ENCODE measurements at regions not wholly inside any gene's neighbourhood (a gene's known extent, or its start where the extent isn't known, plus 50 kb on each side); places are given as distances from the start of the nearest gene placed in this dataset.
A peak's percentile ranks its signal among the peaks of the same experiment; 100 is the strongest.
"Not testable (repeated sequence)": the region's sequence is repeated elsewhere in the genome, so short reads cannot be mapped to it uniquely, and the experiment has no call there.

DNA sequence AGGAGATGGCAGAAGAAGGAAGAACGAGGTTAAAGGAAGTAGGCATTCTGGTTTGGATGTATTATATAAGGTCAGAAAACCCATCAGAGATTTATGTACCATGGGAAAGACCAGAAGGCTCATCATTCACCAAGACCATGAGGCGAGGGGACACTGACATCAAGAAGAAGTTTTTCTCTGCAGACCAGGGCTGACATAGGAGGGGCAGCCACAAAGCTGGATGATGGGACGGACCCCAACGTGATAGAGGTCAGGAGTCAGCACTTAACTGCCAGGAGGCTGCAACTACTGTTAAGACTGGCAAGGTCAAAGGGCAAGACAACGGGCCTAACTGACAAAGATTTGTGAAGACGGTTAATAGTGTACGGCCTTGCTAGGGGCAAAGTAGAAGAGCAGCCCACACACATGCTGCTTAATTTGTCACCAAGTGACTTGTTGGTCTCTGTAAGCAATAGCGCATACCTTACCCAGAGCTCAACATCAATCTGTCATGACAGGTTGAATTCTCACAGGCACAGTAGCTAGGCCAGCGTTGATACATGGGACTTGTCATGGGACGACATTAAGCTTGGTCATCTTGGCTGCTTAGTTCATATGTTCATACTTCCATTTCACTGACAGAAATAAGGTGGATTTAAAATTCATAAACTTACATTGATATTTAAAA lies 579.7 kb upstream of the CDH10 start:
- no peak for DNase-seq (ENCODE audit: low read depth, low spot score)

DNA sequence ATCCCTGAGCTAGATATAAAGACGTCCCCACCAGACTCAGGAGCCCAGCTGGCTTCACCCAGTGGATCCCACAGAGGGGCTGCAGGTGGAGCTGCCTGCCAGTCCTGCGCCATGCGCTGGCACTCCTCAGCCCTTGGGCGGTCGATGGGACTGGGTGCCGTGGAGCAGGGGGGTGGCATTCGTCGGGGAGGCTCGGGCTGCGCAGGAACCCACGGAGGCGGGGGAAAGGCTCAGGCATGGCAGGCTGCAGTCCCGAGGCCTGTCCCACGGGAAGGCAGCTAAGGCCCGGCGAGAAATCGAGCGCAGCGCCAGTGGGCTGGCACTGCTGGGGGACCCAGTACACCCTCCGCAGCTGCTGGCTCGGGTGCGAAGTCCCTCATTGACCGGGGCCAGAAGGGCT lies 555.1 kb upstream of the CDH10 start:
- not testable (repeated sequence) for DNase-seq (ENCODE audit: low read depth, low spot score)

DNA sequence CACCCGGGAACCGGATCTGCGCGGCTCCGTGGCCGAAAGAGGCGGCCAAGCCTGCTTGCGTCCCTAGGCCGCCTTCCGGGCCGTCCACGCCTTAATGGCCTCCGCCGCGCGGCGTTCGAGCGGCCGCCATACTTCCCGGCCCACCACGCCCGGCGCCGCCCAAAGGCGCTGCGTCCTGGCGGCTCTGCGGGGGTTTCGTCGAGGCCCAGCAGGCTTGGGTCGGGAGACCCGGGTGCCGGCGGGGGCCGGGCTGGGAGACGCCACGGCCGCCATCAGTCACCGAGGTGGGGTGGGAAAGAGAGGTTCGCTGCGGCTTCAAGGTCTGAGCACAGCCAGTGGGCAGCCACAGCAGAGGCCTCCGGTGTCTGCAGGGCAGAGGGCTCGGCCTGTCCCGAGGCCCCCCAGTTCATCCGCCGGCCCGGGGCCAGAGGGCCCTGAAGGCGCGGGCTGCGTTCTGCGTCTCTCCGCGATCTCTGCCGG lies 545.8 kb upstream of the CDH10 start:
- DNase-seq (ENCODE audit: low read depth, low spot score) = no peak

DNA sequence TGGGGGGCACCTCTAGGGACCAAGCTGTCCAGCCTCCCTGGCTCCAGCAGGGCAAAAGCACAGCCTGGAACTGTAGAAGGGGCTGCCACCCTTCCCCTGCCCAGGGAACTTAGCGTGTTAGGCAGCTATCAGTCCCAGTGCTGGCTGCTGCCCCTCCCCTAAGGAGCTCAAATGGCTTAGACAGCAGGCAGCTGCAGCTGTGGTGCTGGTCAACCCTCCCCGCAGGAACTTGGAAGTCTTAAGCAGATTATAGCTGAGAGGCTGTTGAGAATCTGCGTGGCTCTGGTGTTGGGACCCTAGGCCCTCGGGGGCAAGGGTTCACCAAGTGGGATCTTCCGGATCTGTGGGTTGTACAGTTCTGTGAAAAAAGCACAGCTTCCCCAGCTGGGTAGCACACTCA lies 536.5 kb upstream of the CDH10 start:
- DNase-seq (ENCODE audit: low read depth, low spot score) = no peak

DNA sequence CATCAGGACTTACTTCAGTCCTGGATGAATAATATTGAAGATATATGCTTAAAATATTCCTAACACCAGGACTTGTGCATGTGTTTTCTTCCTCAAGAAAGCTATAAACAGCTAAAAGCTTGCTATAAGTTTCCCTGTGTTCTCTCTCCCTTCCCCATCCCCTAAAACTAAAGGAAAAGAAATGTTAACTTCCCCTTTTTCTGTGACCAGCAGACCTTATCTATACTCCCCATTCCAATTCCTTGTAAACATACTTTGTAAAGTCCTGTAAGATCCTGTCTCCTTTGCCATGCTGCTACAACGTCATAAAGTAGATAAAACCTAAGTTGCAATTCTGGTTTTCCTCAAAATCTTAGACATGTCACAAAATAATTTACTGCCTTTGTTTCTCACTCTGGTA lies 517.8 kb upstream of the CDH10 start:
- DNase-seq (ENCODE audit: low read depth, low spot score) = not testable (repeated sequence)

DNA sequence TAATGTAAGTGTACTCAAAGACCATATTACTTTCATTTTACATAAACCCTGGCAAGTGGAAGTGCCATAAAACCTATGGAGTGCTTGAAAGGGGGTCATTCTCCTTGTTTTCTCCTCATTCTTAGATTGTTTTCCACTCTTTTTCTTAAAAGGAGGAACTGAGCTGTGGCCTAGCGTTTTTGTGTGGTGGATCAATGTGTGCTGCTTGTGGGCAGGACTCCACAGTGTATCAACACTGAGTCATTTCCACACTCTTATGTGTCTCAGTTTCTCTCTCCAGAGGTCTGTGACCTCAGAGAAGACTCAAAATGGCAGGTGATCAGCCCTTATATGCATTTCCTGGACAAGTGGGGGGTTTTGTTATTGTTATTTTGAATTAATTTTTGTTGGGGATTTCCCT lies 516.1 kb upstream of the CDH10 start:
- DNase-seq (ENCODE audit: low read depth, low spot score) = no peak

DNA sequence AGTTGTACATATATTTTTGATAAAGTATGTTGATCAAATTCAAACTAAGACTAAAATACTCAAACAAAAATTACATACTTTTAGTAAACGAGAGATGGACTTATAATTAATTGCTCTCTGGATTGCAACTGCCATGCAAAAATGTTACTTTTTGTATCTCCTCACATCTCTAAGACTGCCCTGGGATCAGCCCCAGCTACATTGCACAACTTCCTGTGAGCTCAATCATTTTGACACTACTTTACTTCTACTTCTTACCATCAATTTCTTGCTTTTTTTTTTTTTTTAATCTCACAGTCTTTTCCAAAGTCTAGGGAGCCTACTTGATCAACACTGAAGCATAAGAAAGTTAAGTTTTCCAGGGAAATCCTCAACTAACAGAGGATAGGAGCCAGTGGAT lies 506.0 kb upstream of the CDH10 start:
- no peak for DNase-seq (ENCODE audit: low read depth, low spot score)

DNA sequence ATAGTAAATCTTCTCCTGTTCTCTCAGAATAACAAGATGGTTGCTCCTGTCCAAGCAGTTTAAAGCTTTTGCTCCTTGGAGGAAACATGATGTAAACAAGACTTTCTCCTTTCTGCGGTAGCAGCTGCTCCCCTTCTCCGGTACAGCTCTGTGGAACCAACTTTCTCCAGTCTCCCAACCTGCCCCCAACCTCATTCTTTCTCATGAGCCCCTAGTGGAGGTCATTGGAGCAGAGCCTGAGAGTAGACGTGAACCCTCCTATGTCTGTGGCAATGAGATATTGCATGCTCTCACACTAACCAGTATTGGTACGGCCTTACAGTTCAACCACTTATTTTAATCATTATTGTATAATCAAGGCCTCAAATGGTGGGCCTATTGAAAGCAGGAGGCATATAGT lies 483.8 kb upstream of the CDH10 start:
- peak; percentile 25 for DNase-seq (ENCODE audit: low read depth, low spot score)

DNA sequence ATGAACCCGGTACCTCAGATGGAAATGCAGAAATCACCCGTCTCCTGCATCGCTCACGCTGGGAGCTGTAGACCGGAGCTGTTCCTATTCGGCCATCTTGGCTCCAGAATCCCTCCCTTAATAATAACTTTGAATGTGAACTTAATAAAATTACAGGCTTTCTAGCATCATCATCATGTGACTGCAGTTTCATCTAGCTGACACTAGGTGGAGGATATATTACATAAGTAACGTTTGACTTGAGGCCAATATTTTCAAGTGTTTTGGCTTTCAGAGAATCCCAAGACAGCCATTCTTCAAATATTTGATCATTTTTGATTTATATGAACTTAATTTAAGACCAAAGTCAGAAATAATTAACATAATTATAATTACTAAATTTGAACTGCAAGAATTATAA lies 474.9 kb upstream of the CDH10 start:
- no peak for DNase-seq (ENCODE audit: low read depth, low spot score)

DNA sequence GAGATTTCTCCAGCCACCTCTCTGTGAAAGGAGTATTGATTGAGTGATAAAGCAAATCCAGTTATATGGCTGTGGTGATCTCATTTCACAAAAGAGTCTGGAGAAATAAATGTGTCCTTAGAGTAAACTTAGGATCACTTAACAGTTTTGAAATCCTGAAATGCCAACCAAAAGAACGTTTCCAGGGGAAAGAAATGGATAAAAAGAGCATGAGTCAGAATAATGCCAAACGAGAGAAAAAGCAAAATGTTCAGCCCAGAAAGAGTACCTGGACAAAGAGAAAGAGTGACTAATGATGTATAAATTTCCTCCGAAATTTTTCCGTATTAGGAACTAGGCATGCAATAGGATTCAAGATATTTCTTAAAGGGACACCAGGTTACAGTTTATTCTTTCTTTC lies 463.1 kb upstream of the CDH10 start:
- DNase-seq (ENCODE audit: low read depth, low spot score) = no peak

DNA sequence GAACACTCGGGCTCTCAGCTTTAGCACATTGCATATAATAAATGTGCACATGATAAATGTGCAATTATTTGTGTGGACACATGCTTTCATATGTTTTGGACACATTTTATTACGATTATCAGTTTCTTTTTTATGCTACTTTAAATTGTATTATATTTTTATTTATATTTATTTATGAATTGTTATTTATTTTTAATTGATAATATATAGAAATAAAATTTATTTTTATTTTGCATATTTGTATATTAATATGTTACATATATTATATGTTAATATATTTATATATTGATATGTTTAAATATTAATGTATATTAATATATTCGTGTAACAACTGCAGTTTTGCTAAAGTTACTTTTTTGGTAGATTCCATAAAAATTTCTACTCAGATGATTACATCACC lies 454.8 kb upstream of the CDH10 start:
- no peak for DNase-seq (ENCODE audit: low read depth, low spot score)

DNA sequence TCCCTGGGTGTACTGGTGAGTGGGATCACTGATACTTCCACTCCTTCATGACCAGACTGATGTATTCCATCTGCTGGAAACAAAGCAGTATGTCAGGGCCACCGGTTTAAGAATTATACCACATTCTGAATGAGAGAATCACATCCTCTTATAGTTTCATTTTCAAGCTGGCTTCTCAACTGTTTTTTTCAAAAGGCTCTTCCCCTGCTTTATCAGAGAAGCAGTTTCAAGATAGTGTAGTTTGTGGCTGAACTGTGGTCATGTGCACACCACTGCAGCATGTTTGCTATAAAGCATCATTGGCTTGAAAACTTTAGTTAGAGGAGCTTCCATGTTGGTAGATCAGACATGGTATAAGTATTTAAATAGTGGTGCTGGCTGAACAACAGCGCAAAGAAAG lies 450.5 kb upstream of the CDH10 start:
- no peak for DNase-seq (ENCODE audit: low read depth, low spot score)

DNA sequence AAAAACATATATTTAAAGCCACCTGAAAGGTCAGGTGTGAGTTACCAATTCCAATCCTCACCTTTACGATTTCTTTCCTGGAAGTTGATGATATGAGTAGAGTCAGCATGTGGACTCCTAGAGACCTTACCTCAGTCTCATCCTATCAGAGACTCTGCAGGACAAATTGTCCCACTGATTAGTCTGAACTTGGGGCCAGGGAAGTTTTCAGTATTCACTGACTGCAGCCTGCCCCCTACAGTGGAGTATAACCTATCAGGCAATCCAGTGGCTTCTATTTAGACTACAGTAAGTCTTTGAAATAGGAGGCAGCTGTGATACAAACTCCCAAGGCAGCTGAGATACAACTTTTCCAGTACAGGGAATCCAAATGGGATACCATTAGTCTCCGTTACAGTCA lies 449.4 kb upstream of the CDH10 start:
- DNase-seq (ENCODE audit: low read depth, low spot score) = no peak

DNA sequence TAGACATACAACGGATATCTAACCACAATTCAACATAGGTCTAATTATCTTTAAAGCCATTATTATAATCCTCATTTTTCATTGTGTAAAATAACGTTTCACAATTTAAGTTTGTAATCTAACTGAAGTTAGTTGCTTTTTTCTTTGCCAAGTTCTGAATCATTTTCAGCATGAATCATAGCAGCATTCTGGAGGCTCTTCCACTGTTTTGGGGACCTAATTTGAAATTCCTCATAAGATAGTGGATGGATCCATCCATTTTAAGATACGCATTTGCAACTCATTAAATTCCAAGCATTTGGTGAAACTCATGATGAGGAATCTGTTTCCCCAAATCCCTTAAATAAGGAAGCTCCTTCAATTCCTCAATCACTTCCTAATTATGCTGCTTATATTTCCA lies 447.1 kb upstream of the CDH10 start:
- DNase-seq (ENCODE audit: low read depth, low spot score) = no peak

DNA sequence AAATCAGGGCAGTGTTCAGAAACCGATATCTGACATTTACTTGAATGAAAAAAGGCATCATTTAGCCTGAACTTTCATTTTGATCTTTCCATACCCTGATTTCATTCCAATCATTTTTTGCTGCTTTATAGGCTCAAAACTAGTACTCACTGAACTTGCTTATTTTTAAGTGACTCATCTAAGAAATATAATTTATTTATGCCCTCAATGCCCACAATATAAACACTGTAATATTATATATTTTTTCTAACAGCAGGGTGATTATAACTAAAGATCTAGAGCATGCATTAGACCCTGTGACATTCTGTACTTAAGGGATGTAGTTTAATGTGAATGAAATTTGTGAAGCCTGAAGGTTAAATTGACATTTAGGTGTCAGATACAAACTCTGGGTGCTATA lies 446.1 kb upstream of the CDH10 start:
- DNase-seq (ENCODE audit: low read depth, low spot score) = no peak

DNA sequence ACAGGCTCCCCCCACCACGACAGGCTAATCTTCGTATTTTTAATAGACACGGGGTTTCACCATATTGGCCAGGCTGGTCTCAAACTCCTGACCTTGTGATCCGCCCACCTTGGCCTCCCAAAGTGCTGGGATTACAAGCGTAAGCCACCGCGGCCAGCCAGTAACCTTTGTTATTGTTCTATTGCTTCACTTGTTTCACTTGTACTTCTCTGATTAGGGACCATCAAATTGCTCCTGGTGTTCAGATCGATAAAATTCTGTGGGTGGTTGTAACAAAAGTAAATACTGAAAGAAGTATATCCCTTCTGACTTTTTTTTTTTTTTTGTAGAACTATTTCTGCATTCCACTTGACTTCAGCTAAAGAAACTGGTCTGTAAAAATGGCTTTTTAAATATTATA lies 445.5 kb upstream of the CDH10 start:
- DNase-seq (ENCODE audit: low read depth, low spot score) = no peak

DNA sequence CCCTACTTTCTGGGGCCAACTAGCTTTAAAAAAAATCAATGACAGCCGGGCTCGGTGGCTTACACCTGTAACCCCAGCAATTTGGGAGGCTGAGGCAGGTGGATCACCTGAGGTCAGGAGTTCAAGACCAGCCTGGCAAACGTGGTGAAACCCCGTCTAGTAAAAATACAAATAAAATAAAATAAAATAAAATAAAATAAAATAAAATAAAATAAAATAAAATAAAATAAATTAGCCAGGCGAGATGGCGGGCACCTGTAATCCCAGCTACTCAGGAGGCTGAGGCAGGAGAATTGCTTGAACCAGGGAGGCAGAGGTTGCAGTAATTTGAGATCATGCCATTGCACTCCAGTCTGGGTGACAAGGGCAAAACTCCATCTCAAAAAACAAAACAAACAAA lies 443.9 kb upstream of the CDH10 start:
- DNase-seq (ENCODE audit: low read depth, low spot score) = not testable (repeated sequence)

DNA sequence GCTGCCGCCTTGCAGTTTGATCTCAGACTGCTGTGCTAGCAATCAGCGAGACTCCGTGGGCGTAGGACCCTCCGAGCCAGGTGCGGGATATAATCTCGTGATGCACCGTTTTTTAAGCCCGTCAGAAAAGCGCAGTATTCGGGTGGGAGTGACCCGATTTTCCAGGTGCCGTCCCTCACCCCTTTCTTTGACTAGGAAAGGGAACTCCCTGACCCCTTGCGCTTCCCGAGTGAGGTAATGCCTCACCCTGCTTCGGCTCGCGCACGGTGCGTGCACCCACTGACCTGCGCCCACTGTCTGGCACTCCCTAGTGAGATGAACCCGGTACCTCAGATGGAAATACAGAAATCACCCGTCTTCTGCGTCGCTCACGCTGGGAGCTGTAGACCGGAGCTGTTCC lies 438.5 kb upstream of the CDH10 start:
- DNase-seq (ENCODE audit: low read depth, low spot score) = not testable (repeated sequence)

DNA sequence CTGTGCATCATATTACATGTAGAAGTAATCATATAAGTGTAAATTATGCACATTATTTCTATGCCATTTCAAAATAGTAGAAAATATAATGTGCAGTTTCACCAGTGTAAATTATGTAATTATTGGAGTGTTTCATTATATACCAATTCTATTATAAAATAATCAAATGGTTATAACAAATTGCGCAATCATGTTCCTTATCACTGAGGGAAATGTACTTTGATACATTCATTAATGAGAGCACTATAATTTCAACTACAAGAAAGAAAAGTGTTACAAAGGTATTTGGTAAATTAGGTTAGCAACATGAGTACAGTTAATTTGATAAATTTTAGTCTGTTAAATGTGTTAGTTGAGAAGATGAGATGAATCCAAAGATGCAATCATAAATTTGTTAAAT lies 421.5 kb upstream of the CDH10 start:
- no peak for DNase-seq (ENCODE audit: low read depth, low spot score)

DNA sequence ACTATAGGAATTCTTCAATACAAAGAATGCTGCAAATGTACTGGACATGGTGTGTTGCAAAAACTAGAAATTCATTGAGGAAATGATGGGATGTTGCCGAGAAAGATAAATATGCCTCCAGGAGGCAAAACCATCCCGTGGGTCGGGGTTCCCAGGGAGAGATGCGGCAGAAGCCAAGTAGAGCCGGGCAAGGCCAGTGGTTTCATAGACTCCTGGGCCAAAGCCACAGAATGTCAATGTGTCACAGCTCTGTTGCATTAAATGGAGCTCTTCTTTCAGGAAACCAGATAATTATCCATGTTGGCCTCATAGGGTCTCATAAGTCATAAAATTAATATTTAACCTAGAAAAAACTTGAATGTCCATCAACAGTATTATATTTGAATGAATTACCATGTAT lies 419.5 kb upstream of the CDH10 start:
- DNase-seq (ENCODE audit: low read depth, low spot score) = no peak

DNA sequence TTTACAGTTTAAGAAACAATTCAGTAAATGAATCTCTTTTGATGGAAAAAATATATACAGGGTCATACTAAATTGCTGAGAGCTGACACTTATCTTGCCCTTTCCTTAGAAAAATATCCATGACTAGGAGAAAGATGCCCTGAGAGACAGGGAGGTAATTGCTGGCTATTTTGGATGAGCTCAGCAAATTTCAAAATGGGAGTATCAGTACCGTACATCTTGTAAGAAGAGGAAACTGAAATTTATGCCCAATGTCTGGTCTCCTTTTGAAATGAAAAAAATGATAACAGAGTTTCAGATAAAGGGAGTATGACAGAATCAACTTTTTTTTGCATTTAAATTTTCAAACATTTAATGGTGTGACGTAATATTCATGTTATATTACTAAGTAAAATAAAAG lies 415.8 kb upstream of the CDH10 start:
- DNase-seq (ENCODE audit: low read depth, low spot score) = no peak

DNA sequence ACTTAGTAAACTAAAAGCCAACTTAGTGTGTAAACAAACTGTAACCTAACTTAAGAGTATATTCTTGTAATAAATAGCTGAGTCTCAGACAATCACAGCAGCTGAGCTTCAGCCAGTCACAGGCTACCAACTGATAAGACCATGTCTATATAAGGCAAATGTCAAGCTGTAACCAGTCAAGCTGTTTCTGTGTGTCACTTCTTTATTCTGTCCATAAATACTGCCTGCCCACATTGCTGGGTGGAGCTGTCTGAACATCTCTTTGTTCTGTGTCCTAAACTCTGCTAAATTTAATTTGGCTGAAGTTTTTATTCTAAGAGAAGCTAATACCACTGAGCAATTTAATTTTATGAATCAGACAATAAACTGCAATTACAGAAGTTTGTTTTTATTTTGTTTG lies 412.1 kb upstream of the CDH10 start:
- DNase-seq (ENCODE audit: low read depth, low spot score) = no peak

DNA sequence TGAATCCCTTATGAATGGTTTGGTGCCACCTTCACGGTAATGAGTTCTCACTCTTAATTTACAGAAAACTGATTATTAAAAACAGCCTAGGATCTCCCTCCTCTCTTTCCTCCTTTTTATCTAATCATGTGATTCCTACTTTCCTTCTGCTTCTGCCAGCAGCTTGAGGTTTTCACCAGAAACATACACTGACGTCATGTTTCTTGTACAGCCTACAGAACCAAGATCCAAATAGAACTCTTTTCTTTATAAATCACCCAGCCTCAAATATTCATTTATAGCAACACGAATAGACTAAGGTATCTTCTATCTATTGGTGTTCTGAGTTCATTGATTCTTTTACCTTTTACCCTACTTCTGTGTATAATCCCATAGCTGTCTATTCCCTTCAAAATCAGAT lies 388.9 kb upstream of the CDH10 start:
- no peak for DNase-seq (ENCODE audit: low read depth, low spot score)

DNA sequence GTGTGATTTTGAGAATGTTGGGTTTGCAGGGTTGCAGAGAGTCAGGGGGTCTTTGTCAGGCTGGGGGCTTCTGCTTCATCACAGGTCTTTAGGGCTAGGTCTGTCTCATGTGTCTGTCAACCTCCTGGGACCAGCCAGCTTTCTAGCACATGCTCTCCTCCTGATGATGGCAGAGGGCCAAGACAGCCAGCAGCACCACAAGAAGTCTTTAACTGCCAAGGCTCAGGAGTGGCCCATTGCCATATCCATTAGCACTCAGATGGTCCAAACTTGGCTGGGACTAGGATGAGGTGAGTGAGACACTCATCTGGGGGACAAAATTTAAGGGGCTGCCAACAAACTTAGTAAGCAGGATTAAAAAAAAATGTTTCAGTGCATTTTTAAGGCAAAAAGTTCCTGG lies 384.2 kb upstream of the CDH10 start:
- DNase-seq (ENCODE audit: low read depth, low spot score) = no peak

Measured in iPS DF 19.7 (cell line).